ENCODE measurements at regions not wholly inside any gene's neighbourhood (a gene's known extent, or its start where the extent isn't known, plus 50 kb on each side); places are given as distances from the start of the nearest gene placed in this dataset.

GRCh38 chr3:17928502-17929145, 186.2 kb upstream of the TBC1D5 start:
- Histone ChIP-seq H2AFZ (ENCODE audit: low read length) (no peak overlapping the region), H3K79me2 (ENCODE audit: insufficient read depth, low read length) (no peaks in the 10 kb centered on the region), H3K23me2 (ENCODE audit: insufficient read length, low read depth, low read length, poor library complexity, severe bottlenecking) (no peaks in the 10 kb centered on the region), H3K27ac (ENCODE audit: insufficient read length, low read depth, low read length) (no peak overlapping the region), H4K20me1 (ENCODE audit: control insufficient read depth, insufficient read depth, insufficient read length) (no peaks in the 10 kb centered on the region), H4K5ac (ENCODE audit: insufficient read length, low read depth, low read length) (no peak overlapping the region), H4K8ac (replicated peaks; ENCODE audit: insufficient read length, low read depth, low read length) (no peak overlapping the region), H4K91ac (ENCODE audit: insufficient read length, low read depth, low read length) (no peak overlapping the region), H2BK120ac (ENCODE audit: low read depth, low read length, poor library complexity, severe bottlenecking) (no peak overlapping the region), H3K9ac (ENCODE audit: extremely low read depth, insufficient read length, low read length) (no peak overlapping the region), H3K27me3 (ENCODE audit: insufficient read depth, low read length) (no peaks in the 10 kb centered on the region), H3K56ac (ENCODE audit: insufficient read length, low read depth, low read length) (no peak overlapping the region), H3K79me1 (ENCODE audit: insufficient read depth, low read depth, low read length, poor library complexity, severe bottlenecking) (no peaks in the 10 kb centered on the region), H3K14ac (ENCODE audit: insufficient read depth, low read length) (no peak overlapping the region), H2BK15ac (ENCODE audit: low read depth, low read length) (no peak overlapping the region), H2BK5ac (ENCODE audit: insufficient read length, low read length) (no peak overlapping the region), H2AK5ac (ENCODE audit: insufficient read length, low read length) (no peak overlapping the region), H3K9me3 (ENCODE audit: control insufficient read depth, low read depth, low read length) (no peaks in the 10 kb centered on the region), H3K23ac (ENCODE audit: insufficient read length, low read depth, low read length) (no peak overlapping the region), H3K4me2 (ENCODE audit: insufficient read depth, insufficient read length, low read length) (no peak overlapping the region), H3K4ac (ENCODE audit: low read depth, low read length) (no peak overlapping the region), H2BK12ac (ENCODE audit: insufficient read length, low read depth, low read length) (no peak overlapping the region), H3K4me1 (ENCODE audit: insufficient read depth, low read length) (peaks cover 4% of the 10 kb centered on the region; the same call in 1 of the 2 replicates), H3K18ac (ENCODE audit: insufficient read length, low read depth, low read length) (no peak overlapping the region), H2BK20ac (ENCODE audit: low read depth, low read length, poor library complexity, severe bottlenecking) (no peak overlapping the region), H3T11ph (ENCODE audit: low read length) (no peak overlapping the region)
- no peak for DNase-seq
- TF ChIP-seq CTCF (conservative IDR thresholded peaks at IDR 0.05), result no peak
- Mint-ChIP-seq H3K4me1 (peaks cover 7 to 18% of the 10 kb centered on the region in 2 experiments), H3K4me3 (no peak overlapping the region), H3K36me3 (ENCODE audit: insufficient read depth in 1 of 3, low read depth in 3 of 3) (peaks cover 0 to 16% (median 7%) of the 10 kb centered on the region in 3 experiments; a peak in 4 of 7 replicates), H3K27ac (no peak overlapping the region), H3K9me3 (peaks cover 0 to 4% of the 10 kb centered on the region in 2 experiments; a peak in 1 of 5 replicates), H3K27me3 (ENCODE audit: low read depth) (no peaks in the 10 kb centered on the region)
- WGBS (ENCODE audit: extremely low coverage, insufficient read length, low lambda C conversion rate), result no CpG with 5 or more reads among the region's 4 CpGs
